GM18868 (cell line): ENCODE measurements at regions not wholly inside any gene's neighbourhood (a gene's known extent, or its start where the extent isn't known, plus 50 kb on each side); places are given as distances from the start of the nearest gene placed in this dataset.
"Not testable (repeated sequence)": the region's sequence is repeated elsewhere in the genome, so short reads cannot be mapped to it uniquely, and the experiment has no call there.

Source experiments
- ATAC-seq: cut with Tn5 transposase; IDR thresholded peaks from one replicate; pipeline ENCODE4 v1.9.1; 2021; ENCODE audit warnings: mild to moderate bottlenecking, moderate library complexity; ENCODE audit not compliant: unreplicated experiment

- no peak for ATAC-seq
Observed at GRCh38 chr4:63122955-63123354, 1286.3 kb downstream of the TECRL start.

DNA sequence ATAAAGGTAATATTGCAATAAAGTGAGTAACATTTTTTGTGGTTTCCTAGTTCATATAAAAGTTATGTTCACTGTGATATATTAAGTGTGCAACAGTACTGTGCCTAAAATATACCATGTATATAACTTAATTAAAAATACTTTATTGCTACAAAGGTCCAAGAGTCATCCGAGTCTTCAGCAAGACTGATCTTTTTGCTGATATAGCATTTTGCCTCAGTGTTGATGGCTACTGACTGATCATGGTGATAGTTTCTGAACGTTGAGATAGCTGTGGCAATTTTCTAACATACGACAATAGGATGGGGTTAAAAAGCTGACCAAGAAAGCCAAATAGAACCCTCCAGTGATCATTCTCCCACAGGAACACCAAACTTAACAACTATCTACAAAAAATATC, 1302.7 kb downstream of the TECRL start:
- ATAC-seq = no peak

DNA sequence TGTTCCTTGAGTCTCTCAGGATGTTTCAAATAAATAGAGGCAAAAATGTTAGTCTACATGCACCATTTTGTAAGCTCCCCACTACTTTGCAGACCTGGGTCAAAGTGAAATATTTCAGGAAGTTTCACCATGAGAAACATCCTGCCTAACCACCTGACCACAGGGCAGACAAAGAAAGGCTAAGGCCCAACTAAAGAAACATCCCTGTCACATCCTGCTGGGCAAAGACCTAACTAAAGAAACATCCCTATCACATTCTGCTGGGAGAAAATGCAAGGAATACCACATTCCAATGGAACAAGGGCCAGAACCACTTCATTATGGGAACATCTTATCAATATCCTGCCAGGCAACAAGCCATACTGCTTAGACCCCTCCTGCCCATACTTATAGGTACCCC, 1303.4 kb downstream of the TECRL start:
- ATAC-seq = no peak

- no peak for ATAC-seq
Observed at GRCh38 chr4:63090641-63091040, 1318.6 kb downstream of the TECRL start.

- no peak for ATAC-seq
Observed at GRCh38 chr4:63085091-63085490, 1324.2 kb downstream of the TECRL start.

DNA sequence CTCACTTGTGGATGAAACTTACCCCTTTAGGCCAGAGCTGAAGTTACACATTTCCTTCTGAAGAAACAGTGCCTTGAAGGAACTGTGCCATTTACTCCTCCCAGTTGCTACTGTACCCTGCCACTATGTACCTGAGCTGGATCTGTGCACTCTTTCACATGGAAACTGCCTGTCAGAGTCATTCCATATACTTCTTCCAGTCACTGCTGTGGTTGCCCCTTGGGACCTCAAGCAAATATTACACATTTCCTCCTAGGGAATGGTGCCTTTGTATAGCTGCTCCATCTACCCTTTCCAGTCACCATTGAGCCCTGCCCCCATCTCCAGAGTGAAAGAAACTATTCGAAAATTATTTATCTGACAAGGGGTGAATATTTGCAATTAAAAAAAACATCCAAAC, 1328.3 kb downstream of the TECRL start:
- ATAC-seq = no peak

DNA sequence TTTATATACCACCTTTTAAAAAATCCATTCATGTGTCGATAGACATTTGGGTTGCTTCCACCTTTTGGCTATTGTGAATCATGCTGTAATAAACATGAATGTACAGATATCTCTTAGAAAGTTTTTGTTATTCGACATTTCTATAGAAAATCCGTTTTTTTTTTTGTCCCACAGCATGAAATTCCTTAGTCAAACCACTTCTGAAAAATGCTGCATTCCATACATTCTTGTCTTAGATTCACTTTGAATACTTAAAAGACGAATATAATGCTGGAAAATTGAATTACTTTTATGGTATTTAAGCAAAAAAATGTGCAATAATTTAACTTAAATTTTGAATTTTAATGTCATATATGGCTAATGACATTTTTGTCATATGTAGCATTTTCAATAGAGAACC, 1345.5 kb downstream of the TECRL start:
- no peak for ATAC-seq

DNA sequence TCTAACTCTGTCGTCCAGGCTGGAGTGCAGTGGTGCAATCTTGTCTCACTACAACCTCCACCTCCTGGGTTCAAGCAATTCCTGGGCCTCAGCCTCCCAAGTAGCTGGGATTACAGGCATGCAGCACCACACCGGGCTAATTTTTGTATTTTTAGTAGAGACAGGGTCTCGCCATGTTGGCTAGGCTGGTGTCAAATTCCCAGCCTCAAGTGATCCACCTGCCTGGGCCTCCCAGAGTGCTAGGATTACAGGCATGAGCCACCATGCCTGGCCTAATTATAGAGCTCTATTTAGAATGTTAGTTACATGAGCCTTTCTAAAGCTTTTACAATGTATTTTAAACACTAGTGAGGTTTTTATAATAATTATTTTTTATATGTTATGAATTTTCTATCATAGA, 1346.4 kb downstream of the TECRL start:
- not testable (repeated sequence) for ATAC-seq

- no peak for ATAC-seq
Observed at GRCh38 chr4:63049726-63050125, 1359.5 kb downstream of the TECRL start.

DNA sequence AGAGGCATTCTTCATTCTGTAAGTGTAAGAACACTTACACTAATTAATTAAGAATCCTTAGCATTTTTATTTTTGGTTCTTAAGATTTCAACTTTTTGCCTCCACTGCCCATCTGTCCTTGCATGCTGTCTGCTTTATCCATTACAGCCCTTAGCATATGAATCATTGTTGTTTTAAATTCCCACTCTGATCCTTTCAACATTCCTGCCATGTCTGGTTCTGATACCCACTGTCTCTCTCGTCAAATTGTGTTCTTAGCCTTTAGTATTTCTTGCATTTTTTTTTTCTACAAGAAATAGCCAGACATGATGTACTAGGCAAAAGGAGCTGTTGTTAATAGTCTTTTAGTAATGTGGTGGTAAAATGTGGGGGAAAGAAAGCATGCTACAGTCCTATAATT, 1360.0 kb downstream of the TECRL start:
- no peak for ATAC-seq

DNA sequence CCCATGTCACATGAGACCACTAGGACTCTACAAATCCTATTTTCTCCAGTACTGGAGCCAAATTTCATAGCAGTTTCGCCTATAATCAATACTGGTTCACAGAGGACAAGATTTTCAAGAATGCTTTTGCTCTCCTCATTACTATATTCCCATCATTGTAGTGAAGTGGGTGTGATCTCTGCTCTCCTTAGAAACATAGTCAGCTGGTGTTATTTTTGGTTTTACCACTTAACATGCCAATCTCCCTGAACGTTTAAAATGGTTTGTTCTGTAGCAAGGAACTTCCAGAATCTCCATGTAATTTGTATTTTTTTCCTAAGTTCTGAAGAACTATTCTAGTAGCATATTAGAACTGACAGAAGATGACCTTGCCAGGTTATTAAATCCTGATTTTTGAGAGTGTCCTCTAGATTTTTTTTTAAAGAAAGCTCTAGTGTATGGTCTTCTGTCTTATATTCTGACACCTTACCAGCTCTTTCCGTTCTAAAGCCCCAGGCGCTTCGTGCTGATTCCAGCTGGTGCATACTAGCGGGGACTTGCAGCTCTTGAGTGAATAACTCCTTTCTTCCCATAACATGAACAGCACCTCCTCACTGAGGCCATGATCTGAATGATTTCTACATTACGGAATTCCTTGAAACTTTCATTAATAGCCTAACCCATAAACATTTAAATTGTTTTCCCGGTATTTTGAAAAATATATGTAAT, 1372.9 kb downstream of the TECRL start:
- ATAC-seq = no peak

DNA sequence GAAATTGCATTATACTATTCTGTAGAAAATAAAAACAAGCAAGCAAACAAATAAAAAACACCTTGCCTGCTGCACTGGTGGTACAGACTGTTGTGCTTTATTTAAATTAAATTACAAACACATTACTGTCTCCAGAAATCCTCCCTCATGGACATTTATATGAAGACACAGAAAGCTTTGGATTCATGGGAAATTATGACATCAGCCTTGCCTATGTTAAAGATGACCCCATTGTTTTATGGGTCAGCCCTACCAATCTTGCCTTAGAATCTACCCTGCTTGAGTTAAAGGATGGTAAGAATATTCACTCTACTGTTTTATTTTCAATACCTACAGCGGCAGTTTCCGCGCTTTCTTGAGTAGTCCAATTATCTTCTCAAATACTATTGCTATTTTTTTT, 1379.9 kb downstream of the TECRL start:
- no peak for ATAC-seq

GRCh38 chr4:63020661-63021060, 1388.6 kb downstream of the TECRL start:
- no peak for ATAC-seq

- ATAC-seq = no peak
Observed at GRCh38 chr4:63017300-63017699, 1392.0 kb downstream of the TECRL start.

DNA sequence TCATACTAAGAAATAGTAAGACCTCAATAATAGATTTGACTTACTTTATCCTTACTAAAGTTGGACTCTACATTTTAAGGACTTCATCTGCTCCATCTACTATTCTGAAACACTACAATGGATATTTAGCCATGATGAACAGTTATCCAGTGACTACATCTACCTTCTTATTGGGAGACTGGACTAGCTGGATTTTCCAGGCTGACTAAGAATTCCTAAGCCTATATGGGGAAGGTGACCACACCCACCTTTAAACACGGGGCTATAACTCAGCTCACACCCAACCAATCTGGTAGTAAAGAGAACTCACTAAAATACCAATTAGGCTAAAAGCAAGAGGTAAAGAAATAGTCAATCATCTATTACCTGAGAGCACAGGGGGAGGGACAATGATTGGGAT, 1438.4 kb downstream of the TECRL start:
- ATAC-seq = no peak

GRCh38 chr4:62960415-62960814, 1448.8 kb downstream of the TECRL start:
- no peak for ATAC-seq

DNA sequence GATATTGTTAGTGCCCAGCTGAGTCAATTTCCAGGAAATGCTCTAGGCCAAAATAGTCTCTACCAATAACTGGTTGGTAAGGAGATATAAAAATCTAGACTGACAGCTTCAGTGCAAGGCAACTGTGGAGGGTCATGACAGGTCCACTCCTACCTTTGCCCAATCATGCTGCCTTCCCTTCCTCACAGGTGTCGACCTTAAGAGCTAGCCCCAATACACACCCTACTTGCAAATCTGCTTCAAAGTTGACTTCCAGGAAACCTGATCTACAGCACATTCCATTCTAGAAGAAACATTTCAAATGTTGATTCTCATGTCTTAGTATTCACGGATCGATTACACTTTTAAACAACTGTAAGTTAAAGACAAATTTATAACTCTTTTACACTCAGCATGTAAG, 1455.5 kb downstream of the TECRL start:
- ATAC-seq = no peak

- no peak for ATAC-seq
Observed at GRCh38 chr4:62952366-62952765, 1456.9 kb downstream of the TECRL start.

GRCh38 chr4:62948108-62948507, 1461.1 kb downstream of the TECRL start:
- no peak for ATAC-seq

DNA sequence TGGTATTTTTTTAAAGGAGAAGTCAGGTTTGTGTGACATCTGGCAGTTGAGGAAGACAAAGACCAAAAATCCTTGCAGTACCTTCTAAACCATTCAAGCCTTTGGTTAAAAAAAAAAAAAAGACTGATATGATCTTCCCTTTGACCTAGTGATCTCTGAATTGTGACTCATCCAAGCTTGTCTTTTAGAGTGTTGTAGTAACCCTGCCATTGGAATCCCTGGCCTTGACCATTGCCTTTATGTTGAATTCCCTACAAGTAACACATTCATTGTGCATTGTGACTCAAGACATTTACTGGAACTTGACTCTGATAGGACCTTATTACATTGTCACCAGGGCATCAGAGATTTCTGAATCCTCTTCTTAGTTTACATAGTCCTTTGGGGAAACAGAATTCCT, 1469.0 kb downstream of the TECRL start:
- ATAC-seq = no peak

DNA sequence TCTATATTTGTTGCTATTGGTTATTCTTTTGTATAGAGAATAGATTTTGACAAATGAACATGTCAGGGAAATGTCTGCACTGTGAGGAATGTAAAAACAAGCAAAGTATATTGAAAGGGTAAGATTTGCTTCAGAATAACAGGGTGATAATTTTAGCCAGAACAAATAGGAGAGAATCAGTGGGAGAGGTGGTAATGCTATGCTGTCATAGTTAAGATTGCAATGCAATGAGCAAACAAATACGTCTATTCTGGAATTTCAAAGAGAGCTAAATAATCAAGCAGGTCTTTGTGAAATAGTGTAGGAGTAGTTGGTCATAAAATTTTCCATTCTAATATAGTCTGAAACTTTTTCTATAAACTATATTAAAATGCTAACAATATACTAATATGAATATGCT, 1478.4 kb downstream of the TECRL start:
- ATAC-seq = no peak

DNA sequence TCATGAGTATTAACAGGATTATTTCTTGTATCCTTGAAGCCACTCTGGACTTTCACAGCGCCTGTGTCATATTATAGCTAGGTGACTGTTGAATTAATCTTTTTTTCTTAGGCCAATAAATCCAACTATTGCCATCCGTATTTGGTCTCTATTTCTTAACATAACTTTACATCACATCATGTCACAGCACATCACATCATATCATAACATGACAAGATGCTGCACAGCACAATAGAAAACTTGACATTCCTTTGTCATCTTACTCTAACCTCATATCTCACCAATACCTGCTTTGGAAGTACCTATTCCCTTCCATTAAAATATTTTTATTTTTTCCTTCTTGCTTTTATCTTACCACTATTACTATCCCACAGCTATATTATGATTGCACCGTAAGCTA, 1480.8 kb downstream of the TECRL start:
- no peak for ATAC-seq

- no peak for ATAC-seq
Observed at GRCh38 chr4:62927574-62927973, 1481.7 kb downstream of the TECRL start.
